Activated CD4-positive, alpha-beta T cell treated with anti-CD3 and anti-CD28 coated beads for 36 hours (primary cell): ENCODE measurements at regions not wholly inside any gene's neighbourhood (a gene's known extent, or its start where the extent isn't known, plus 50 kb on each side); places are given as distances from the start of the nearest gene placed in this dataset.

Experiments
- ATAC-seq: fragments of 200-7000 bp; cut with Tn5 transposase; one replicate; pipeline ENCODE4 v1.10.0; 2021; ENCODE audit warnings: mild to moderate bottlenecking, moderate library complexity
- CTCF ChIA-PET: fragments of 350-600 bp; sonication (Branson Sonifier 250); formaldehyde crosslinking; loops from one replicate; lab custom pipeline; 2021; ENCODE audit warnings: antibody characterized with exemption; lab: Charles Lee
- POLR2A ChIA-PET: fragments of 350-600 bp; sonication (Branson Sonifier 250); formaldehyde crosslinking; loops from one replicate; lab custom pipeline; 2021; ENCODE audit warnings: antibody characterized with exemption, inconsistent platforms; lab: Charles Lee
- DNase-seq: peaks from one replicate; pipeline ENCODE4 v3.0.0-alpha.2; 2020
- H3K27ac Mint-ChIP-seq: one replicate; pipeline ENCODE4 v1.8.0; 2021; ENCODE audit warnings: mixed read lengths
- H3K27me3 Mint-ChIP-seq: one replicate; pipeline ENCODE4 v1.8.0; 2021; ENCODE audit warnings: mixed read lengths
- H3K36me3 Mint-ChIP-seq: one replicate; pipeline ENCODE4 v1.8.0; 2021; ENCODE audit warnings: low read depth, mixed read lengths
- H3K4me1 Mint-ChIP-seq: one replicate; pipeline ENCODE4 v1.8.0; 2021; ENCODE audit warnings: mixed read lengths
- H3K4me3 Mint-ChIP-seq: one replicate; pipeline ENCODE4 v1.8.0; 2021; ENCODE audit warnings: mild to moderate bottlenecking, moderate library complexity, mixed read lengths
- H3K9me3 Mint-ChIP-seq: one replicate; pipeline ENCODE4 v1.8.0; 2021; ENCODE audit warnings: low read depth, mixed read lengths
- intact Hi-C, 2 experiments: fragments of 100-400 bp; cut with DNase I in 1 of 2; cut with micrococcal nuclease in 1 of 2; formaldehyde crosslinking; loops; one replicate each; pipeline versions ENCODE4 v1.14.2 to v1.15.1; 2022 to 2024; cut with DNase I, micrococcal nuclease

GRCh38 chr11:116459185-116460045 is 313.4 kb downstream of the BUD13 start:
- Mint-ChIP-seq H3K27me3 (peaks cover 14% of the 10 kb centered on the region), H3K27ac (no peak overlapping the region), H3K36me3 (no peaks in the 10 kb centered on the region), H3K4me3 (no peak overlapping the region), H3K4me1 (no peaks in the 10 kb centered on the region), H3K9me3 (no peaks in the 10 kb centered on the region)
- ChIA-PET POLR2A (no interaction called here), CTCF (no interaction called here)
- ATAC-seq (no peak), DNase-seq (no peak)
- intact Hi-C loops: no loop called here

DNA sequence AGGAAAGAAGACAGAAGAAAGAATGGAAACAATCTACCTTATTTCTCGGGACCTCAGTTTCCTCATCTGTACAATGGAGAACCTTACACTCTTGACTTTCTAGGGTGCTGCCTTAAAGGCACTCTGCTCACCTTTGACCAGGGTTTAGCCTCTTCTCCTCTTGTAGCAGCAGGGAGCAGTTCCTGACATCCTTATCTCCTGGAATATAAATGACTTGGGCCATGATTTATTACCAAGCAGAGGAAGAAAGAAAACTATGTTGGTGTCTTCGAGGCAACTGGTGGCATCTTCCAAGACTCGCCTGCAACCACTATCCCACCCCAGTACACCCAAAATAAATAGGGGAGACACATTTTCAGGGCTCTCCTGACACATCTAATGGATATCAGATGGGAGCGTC is 314.2 kb downstream of the BUD13 start:
- CTCF ChIA-PET: no interaction called here
- intact Hi-C loops: no loop called here
- Mint-ChIP-seq H3K27me3 (peaks cover 14% of the 10 kb centered on the region), H3K36me3 (no peaks in the 10 kb centered on the region), H3K4me1 (no peaks in the 10 kb centered on the region), H3K4me3 (no peak overlapping the region), H3K9me3 (no peaks in the 10 kb centered on the region), H3K27ac (no peak overlapping the region)
- DNase-seq: no peak
- ATAC-seq: no peak
- POLR2A ChIA-PET: no interaction called here

- ATAC-seq: no peak
- CTCF ChIA-PET: no interaction called here
- H3K27ac Mint-ChIP-seq: no peak overlapping the region
These were observed 315.3 kb downstream of the BUD13 start for GRCh38 chr11:116457336-116458007.

GRCh38 chr11:116454951-116455350 is 317.8 kb downstream of the BUD13 start:
- Mint-ChIP-seq H3K4me3 (no peak overlapping the region), H3K36me3 (no peaks in the 10 kb centered on the region), H3K4me1 (no peaks in the 10 kb centered on the region), H3K27me3 (peaks cover 18% of the 10 kb centered on the region), H3K9me3 (no peaks in the 10 kb centered on the region), H3K27ac (no peak overlapping the region)
- CTCF ChIA-PET: no interaction called here
- ATAC-seq (no peak), DNase-seq (no peak)
- intact Hi-C loops: loop anchor here (1.0 to 2.0 kb wide), 4 partner anchors 44 to 236 kb away; no protein-coding TSS in a partner anchor
- POLR2A ChIA-PET: no interaction called here

More at GRCh38 chr11:116457336-116458007, 315.3 kb downstream of the BUD13 start:
- DNase-seq: no peak
- H3K36me3 Mint-ChIP-seq: no peaks in the 10 kb centered on the region
- intact Hi-C loops: no loop called here
- H3K4me1 Mint-ChIP-seq: no peaks in the 10 kb centered on the region
- H3K27me3 Mint-ChIP-seq: peaks cover 14% of the 10 kb centered on the region
- H3K4me3 Mint-ChIP-seq: no peak overlapping the region
- no peaks in the 10 kb centered on the region for H3K9me3 Mint-ChIP-seq
- POLR2A ChIA-PET: no interaction called here

- Mint-ChIP-seq H3K27me3 (peaks cover 14% of the 10 kb centered on the region), H3K9me3 (no peaks in the 10 kb centered on the region), H3K4me1 (no peaks in the 10 kb centered on the region), H3K4me3 (no peak overlapping the region), H3K36me3 (no peaks in the 10 kb centered on the region), H3K27ac (no peak overlapping the region)
- DNase-seq: peak; percentile 54
- ChIA-PET CTCF (interaction anchor here (0.6 to 1.0 kb wide), 3 partner anchors 46 to 148 kb away, joined by 3 read pairs; no protein-coding TSS in a partner anchor), POLR2A (no interaction called here)
- intact Hi-C loops: loop anchor here (1.0 to 2.0 kb wide), 4 partner anchors 45 to 237 kb away; no protein-coding TSS in a partner anchor
- no peak for ATAC-seq
These were observed 318.7 kb downstream of the BUD13 start for GRCh38 chr11:116454020-116454645.

DNA sequence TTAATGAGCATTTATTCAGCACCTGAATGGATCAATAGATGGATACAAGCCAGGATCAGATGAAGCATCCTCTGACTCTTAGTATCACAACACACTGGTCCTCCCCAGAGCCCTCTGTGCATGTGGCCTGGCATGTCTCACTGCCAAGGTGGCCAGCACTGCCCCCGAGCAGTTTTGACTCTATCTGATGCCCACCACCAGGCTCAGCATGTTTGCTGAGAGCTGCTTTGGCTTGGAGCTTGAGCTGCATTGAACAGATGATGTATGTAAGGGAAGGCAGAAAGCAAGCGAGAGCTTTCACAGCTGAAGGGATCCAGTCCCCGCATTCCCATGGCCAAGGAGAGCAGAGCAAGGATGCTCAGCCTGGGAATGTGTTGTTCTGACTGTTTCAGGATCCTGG is 320.3 kb downstream of the BUD13 start:
- ATAC-seq (no peak), DNase-seq (no peak)
- H3K4me3 Mint-ChIP-seq: no peak overlapping the region
- H3K36me3 Mint-ChIP-seq: no peaks in the 10 kb centered on the region
- H3K27ac Mint-ChIP-seq: no peak overlapping the region
- H3K4me1 Mint-ChIP-seq: no peaks in the 10 kb centered on the region
- H3K27me3 Mint-ChIP-seq: peaks cover 8% of the 10 kb centered on the region
- H3K9me3 Mint-ChIP-seq: no peaks in the 10 kb centered on the region
- intact Hi-C loops: loop anchor here in 1 of 2 experiments (2.0 kb wide), 1 partner anchor 188 kb away; no protein-coding TSS in a partner anchor
- POLR2A ChIA-PET: no interaction called here
- CTCF ChIA-PET: interaction anchor here (1.1 kb wide), 1 partner anchor 239 kb away, joined by 3 read pairs; no protein-coding TSS in a partner anchor

GRCh38 chr11:116449522-116449921 is 323.3 kb downstream of the BUD13 start:
- ATAC-seq (no peak), DNase-seq (no peak)
- H3K27ac Mint-ChIP-seq: no peak overlapping the region
- no peaks in the 10 kb centered on the region for H3K4me1 Mint-ChIP-seq
- peaks cover 11% of the 10 kb centered on the region for H3K27me3 Mint-ChIP-seq
- H3K9me3 Mint-ChIP-seq: no peaks in the 10 kb centered on the region
- no peak overlapping the region for H3K4me3 Mint-ChIP-seq
- H3K36me3 Mint-ChIP-seq: no peaks in the 10 kb centered on the region
- CTCF ChIA-PET: no interaction called here
- intact Hi-C loops: no loop called here
- POLR2A ChIA-PET: no interaction called here

GRCh38 chr11:116446048-116446941 is 326.5 kb downstream of the BUD13 start:
- Mint-ChIP-seq H3K27ac (no peak overlapping the region), H3K9me3 (no peaks in the 10 kb centered on the region), H3K36me3 (no peaks in the 10 kb centered on the region), H3K27me3 (peaks cover 12% of the 10 kb centered on the region), H3K4me3 (no peak overlapping the region), H3K4me1 (no peaks in the 10 kb centered on the region)
- ATAC-seq (no peak), DNase-seq (no peak)
- intact Hi-C loops: no loop called here
- POLR2A ChIA-PET: no interaction called here
- CTCF ChIA-PET: no interaction called here

GRCh38 chr11:116445108-116446047 is 327.4 kb downstream of the BUD13 start:
- DNase-seq: no peak
- no peak for ATAC-seq
- Mint-ChIP-seq H3K4me3 (no peak overlapping the region), H3K36me3 (no peaks in the 10 kb centered on the region), H3K27me3 (peaks cover 11% of the 10 kb centered on the region), H3K27ac (no peak overlapping the region), H3K9me3 (no peaks in the 10 kb centered on the region), H3K4me1 (no peaks in the 10 kb centered on the region)
- intact Hi-C loops: no loop called here
- ChIA-PET POLR2A (no interaction called here), CTCF (no interaction called here)

DNA sequence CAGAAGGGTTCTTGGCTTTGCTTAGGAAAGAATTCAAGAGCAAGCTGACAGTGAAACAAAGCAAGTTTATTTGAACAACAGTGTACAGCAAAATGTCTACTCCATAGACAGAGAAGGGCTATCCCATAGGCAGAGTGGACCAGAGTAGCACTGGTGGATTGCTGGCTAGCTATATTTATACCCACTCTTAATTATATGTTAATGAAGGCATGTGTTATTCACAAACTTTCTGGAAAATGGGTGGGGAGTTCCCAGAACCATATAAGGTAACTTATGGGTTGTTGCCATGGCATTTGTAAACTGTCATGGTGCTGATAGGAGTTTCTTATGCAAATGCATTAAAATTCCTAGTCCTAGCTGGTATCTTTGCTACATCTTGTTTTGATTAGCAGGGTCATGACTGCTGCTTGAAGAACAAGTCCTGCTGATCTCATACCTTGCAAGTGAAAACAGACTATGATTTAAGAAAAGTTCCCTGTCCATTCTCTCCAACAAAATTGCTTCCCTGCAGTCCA is 330.5 kb downstream of the BUD13 start:
- Mint-ChIP-seq H3K27ac (no peak overlapping the region), H3K4me1 (no peaks in the 10 kb centered on the region), H3K27me3 (peaks cover 10% of the 10 kb centered on the region), H3K9me3 (peaks cover 4% of the 10 kb centered on the region), H3K4me3 (no peak overlapping the region), H3K36me3 (peaks cover 2% of the 10 kb centered on the region)
- ATAC-seq (no peak), DNase-seq (no peak)
- ChIA-PET CTCF (no interaction called here), POLR2A (no interaction called here)
- intact Hi-C loops: no loop called here
